ENCODE measurements at regions not wholly inside any gene's neighbourhood (a gene's known extent, or its start where the extent isn't known, plus 50 kb on each side); places are given as distances from the start of the nearest gene placed in this dataset.

GRCh38 chr14:27236601-27237000 is 638.8 kb upstream of the NOVA1 start:
- H3K4me3 ChIP-seq (ENCODE audit: low read depth in 1 of 2, low read length in 2 of 2), result no peak overlapping the region
- no peaks in the 10 kb centered on the region for H3K9me3 ChIP-seq (ENCODE audit: control insufficient read depth in 2 of 2, insufficient read depth in 1 of 2, low read depth in 1 of 2, low read length in 1 of 2)
- H3K4me1 ChIP-seq (ENCODE audit: control insufficient read depth in 2 of 2, insufficient read depth in 2 of 2, low read length in 1 of 2), result no peaks in the 10 kb centered on the region
- 50 to 61% methylated on average over 2 of the region's 2 CpGs for WGBS, 2 donors
- no peaks in the 10 kb centered on the region for H3K36me3 ChIP-seq (ENCODE audit: control insufficient read depth in 2 of 2, insufficient read depth in 2 of 2, low read length in 1 of 2)
- H3K27me3 ChIP-seq (ENCODE audit: control insufficient read depth in 1 of 2, insufficient read depth in 2 of 2, low read length in 2 of 2), result no peaks in the 10 kb centered on the region
- no peak overlapping the region for H3K27ac ChIP-seq (ENCODE audit: low read depth in 2 of 2, low read length in 1 of 2)

- no peaks in the 10 kb centered on the region for H3K9me3 ChIP-seq (ENCODE audit: control insufficient read depth in 2 of 2, insufficient read depth in 1 of 2, low read depth in 1 of 2, low read length in 1 of 2)
- WGBS, 2 donors, result 61 to 62% methylated on average over 3 of the region's 3 CpGs
- H3K36me3 ChIP-seq (ENCODE audit: control insufficient read depth in 2 of 2, insufficient read depth in 2 of 2, low read length in 1 of 2), result no peaks in the 10 kb centered on the region
- no peak overlapping the region for H3K4me3 ChIP-seq (ENCODE audit: low read depth in 1 of 2, low read length in 2 of 2)
- H3K4me1 ChIP-seq (ENCODE audit: control insufficient read depth in 2 of 2, insufficient read depth in 2 of 2, low read length in 1 of 2), result no peaks in the 10 kb centered on the region
- no peaks in the 10 kb centered on the region for H3K27me3 ChIP-seq (ENCODE audit: control insufficient read depth in 1 of 2, insufficient read depth in 2 of 2, low read length in 2 of 2)
- H3K27ac ChIP-seq (ENCODE audit: low read depth in 2 of 2, low read length in 1 of 2), result no peak overlapping the region
These were observed 645.0 kb upstream of the NOVA1 start for GRCh38 chr14:27242874-27243273.

GRCh38 chr14:27243365-27243764 is 645.5 kb upstream of the NOVA1 start:
- no peaks in the 10 kb centered on the region for H3K27me3 ChIP-seq (ENCODE audit: control insufficient read depth in 1 of 2, insufficient read depth in 2 of 2, low read length in 2 of 2)
- no peak overlapping the region for H3K4me3 ChIP-seq (ENCODE audit: low read depth in 1 of 2, low read length in 2 of 2)
- H3K36me3 ChIP-seq (ENCODE audit: control insufficient read depth in 2 of 2, insufficient read depth in 2 of 2, low read length in 1 of 2), result no peaks in the 10 kb centered on the region
- no peaks in the 10 kb centered on the region for H3K9me3 ChIP-seq (ENCODE audit: control insufficient read depth in 2 of 2, insufficient read depth in 1 of 2, low read depth in 1 of 2, low read length in 1 of 2)
- whole genome bisulfite sequencing, 2 donors, result 51 to 56% methylated on average over 2 of the region's 2 CpGs
- no peaks in the 10 kb centered on the region for H3K4me1 ChIP-seq (ENCODE audit: control insufficient read depth in 2 of 2, insufficient read depth in 2 of 2, low read length in 1 of 2)
- no peak overlapping the region for H3K27ac ChIP-seq (ENCODE audit: low read depth in 2 of 2, low read length in 1 of 2)

DNA sequence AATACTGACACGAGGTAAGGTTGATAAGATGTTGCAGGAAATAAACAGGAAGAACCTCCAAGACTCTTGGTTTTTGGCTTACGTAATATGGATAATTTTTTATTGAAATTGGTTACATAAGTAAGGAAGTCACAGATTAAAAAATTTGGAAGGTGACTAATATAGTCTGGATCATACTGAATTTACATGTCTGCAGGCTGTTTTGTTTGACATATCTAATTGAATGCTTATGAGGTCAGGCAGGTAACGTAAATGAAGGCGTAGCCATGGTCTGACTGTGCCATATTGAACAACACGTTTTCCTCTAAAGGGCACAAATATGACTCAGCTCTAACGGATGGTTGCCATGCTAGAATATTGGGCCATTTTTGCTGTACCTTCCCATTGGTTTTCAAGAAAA is 648.1 kb upstream of the NOVA1 start:
- H3K27ac ChIP-seq (ENCODE audit: low read depth in 2 of 2, low read length in 1 of 2), result no peak overlapping the region
- WGBS, 2 donors, result 60 to 64% methylated on average over 6 of the region's 6 CpGs
- H3K36me3 ChIP-seq (ENCODE audit: control insufficient read depth in 2 of 2, insufficient read depth in 2 of 2, low read length in 1 of 2), result no peaks in the 10 kb centered on the region
- no peak overlapping the region for H3K4me3 ChIP-seq (ENCODE audit: low read depth in 1 of 2, low read length in 2 of 2)
- no peaks in the 10 kb centered on the region for H3K27me3 ChIP-seq (ENCODE audit: control insufficient read depth in 1 of 2, insufficient read depth in 2 of 2, low read length in 2 of 2)
- H3K4me1 ChIP-seq (ENCODE audit: control insufficient read depth in 2 of 2, insufficient read depth in 2 of 2, low read length in 1 of 2), result no peaks in the 10 kb centered on the region
- H3K9me3 ChIP-seq (ENCODE audit: control insufficient read depth in 2 of 2, insufficient read depth in 1 of 2, low read depth in 1 of 2, low read length in 1 of 2), result no peaks in the 10 kb centered on the region

- 60 to 70% methylated on average over 4 of the region's 4 CpGs for WGBS, 2 donors
- Histone ChIP-seq H3K36me3 (ENCODE audit: control insufficient read depth in 2 of 2, insufficient read depth in 2 of 2, low read length in 1 of 2) (no peaks in the 10 kb centered on the region), H3K9me3 (ENCODE audit: control insufficient read depth in 2 of 2, insufficient read depth in 1 of 2, low read depth in 1 of 2, low read length in 1 of 2) (no peaks in the 10 kb centered on the region), H3K4me1 (ENCODE audit: control insufficient read depth in 2 of 2, insufficient read depth in 2 of 2, low read length in 1 of 2) (no peaks in the 10 kb centered on the region), H3K27ac (ENCODE audit: low read depth in 2 of 2, low read length in 1 of 2) (no peak overlapping the region), H3K27me3 (ENCODE audit: control insufficient read depth in 1 of 2, insufficient read depth in 2 of 2, low read length in 2 of 2) (no peaks in the 10 kb centered on the region), H3K4me3 (ENCODE audit: low read depth in 1 of 2, low read length in 2 of 2) (no peak overlapping the region)
These were observed 656.1 kb upstream of the NOVA1 start for GRCh38 chr14:27253966-27254365.

GRCh38 chr14:27256805-27257204 is 659.0 kb upstream of the NOVA1 start:
- Histone ChIP-seq H3K27me3 (ENCODE audit: control insufficient read depth in 1 of 2, insufficient read depth in 2 of 2, low read length in 2 of 2) (no peaks in the 10 kb centered on the region), H3K9me3 (ENCODE audit: control insufficient read depth in 2 of 2, insufficient read depth in 1 of 2, low read depth in 1 of 2, low read length in 1 of 2) (no peaks in the 10 kb centered on the region)
- 90 to 95% methylated on average over 3 of the region's 3 CpGs for WGBS, 2 donors

DNA sequence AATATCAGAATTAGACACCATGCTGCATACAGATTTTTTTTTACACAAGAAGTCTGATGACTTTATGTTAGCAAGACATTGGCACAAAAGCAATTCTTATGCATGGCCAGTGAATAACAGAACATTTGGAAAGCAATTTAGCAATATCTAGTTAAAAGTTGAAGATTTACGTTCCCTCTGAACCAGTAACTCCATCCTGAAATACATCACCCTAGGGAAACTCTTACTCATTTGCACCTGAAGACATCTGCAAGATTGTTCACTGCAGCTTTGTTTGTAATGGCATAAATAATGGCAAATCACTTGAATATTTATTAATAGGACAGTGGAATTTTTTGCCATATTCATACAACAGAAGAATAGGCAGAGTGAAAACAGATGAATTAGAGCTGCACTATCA is 670.0 kb upstream of the NOVA1 start:
- Histone ChIP-seq H3K4me3 (ENCODE audit: low read depth in 1 of 2, low read length in 2 of 2) (no peak overlapping the region), H3K9me3 (ENCODE audit: control insufficient read depth in 2 of 2, insufficient read depth in 1 of 2, low read depth in 1 of 2, low read length in 1 of 2) (no peaks in the 10 kb centered on the region), H3K36me3 (ENCODE audit: control insufficient read depth in 2 of 2, insufficient read depth in 2 of 2, low read length in 1 of 2) (no peaks in the 10 kb centered on the region), H3K4me1 (ENCODE audit: control insufficient read depth in 2 of 2, insufficient read depth in 2 of 2, low read length in 1 of 2) (no peaks in the 10 kb centered on the region), H3K27ac (ENCODE audit: low read depth in 2 of 2, low read length in 1 of 2) (no peak overlapping the region), H3K27me3 (ENCODE audit: control insufficient read depth in 1 of 2, insufficient read depth in 2 of 2, low read length in 2 of 2) (no peaks in the 10 kb centered on the region)
- 56 to 59% methylated on average over 1 of the region's 1 CpG for WGBS, 2 donors

More at GRCh38 chr14:27256805-27257204, 659.0 kb upstream of the NOVA1 start:
- Histone ChIP-seq H3K4me1 (ENCODE audit: control insufficient read depth in 2 of 2, insufficient read depth in 2 of 2, low read length in 1 of 2) (no peaks in the 10 kb centered on the region), H3K27ac (ENCODE audit: low read depth in 2 of 2, low read length in 1 of 2) (no peak overlapping the region), H3K36me3 (ENCODE audit: control insufficient read depth in 2 of 2, insufficient read depth in 2 of 2, low read length in 1 of 2) (no peaks in the 10 kb centered on the region), H3K4me3 (ENCODE audit: low read depth in 1 of 2, low read length in 2 of 2) (no peak overlapping the region)

DNA sequence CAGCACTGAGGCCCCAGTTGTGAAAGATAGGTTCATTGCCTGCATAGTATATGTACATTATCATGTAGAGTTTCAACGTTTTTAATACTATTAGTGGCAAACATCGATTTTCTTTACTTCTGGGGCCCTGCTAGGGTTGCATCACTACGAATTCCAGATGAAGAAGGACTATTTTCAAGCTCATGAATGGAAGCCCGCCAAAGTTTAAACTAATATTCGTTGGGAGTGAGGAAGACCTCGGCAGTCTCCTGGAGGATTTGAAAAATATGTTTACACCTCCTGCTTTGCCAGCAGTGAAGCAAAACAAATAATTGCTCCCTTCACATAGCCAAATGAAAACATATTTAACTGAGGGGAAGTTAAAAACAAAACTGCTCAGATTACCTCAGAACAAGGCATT is 672.9 kb upstream of the NOVA1 start:
- H3K4me3 ChIP-seq (ENCODE audit: low read depth in 1 of 2, low read length in 2 of 2), result no peak overlapping the region
- no peak overlapping the region for H3K27ac ChIP-seq (ENCODE audit: low read depth in 2 of 2, low read length in 1 of 2)
- H3K4me1 ChIP-seq (ENCODE audit: control insufficient read depth in 2 of 2, insufficient read depth in 2 of 2, low read length in 1 of 2), result no peaks in the 10 kb centered on the region
- no peaks in the 10 kb centered on the region for H3K36me3 ChIP-seq (ENCODE audit: control insufficient read depth in 2 of 2, insufficient read depth in 2 of 2, low read length in 1 of 2)
- H3K9me3 ChIP-seq (ENCODE audit: control insufficient read depth in 2 of 2, insufficient read depth in 1 of 2, low read depth in 1 of 2, low read length in 1 of 2), result no peaks in the 10 kb centered on the region
- H3K27me3 ChIP-seq (ENCODE audit: control insufficient read depth in 1 of 2, insufficient read depth in 2 of 2, low read length in 2 of 2), result no peaks in the 10 kb centered on the region
- WGBS, 2 donors, result 62 to 75% methylated on average over 6 of the region's 6 CpGs

DNA sequence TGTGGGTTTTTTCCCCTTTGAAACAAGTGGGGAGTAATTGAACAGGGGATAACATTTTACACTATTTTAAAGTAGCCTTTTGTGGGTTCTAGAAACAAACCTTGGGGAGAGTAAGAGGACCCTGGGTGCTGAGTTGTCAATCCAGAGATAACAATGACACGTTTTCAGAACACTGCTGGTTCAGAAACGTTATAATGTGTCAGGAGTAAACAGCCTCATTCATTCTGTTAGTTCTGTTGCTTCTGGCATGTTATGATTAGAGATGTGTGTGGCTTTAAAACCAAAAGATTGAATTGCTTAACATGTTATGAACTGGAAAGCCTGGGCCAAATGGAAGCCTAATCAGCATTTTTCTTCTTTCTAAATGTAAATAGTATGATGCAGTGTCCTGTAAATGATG is 680.5 kb upstream of the NOVA1 start:
- Histone ChIP-seq H3K4me1 (ENCODE audit: control insufficient read depth in 2 of 2, insufficient read depth in 2 of 2, low read length in 1 of 2) (no peaks in the 10 kb centered on the region), H3K4me3 (ENCODE audit: low read depth in 1 of 2, low read length in 2 of 2) (no peak overlapping the region), H3K9me3 (ENCODE audit: control insufficient read depth in 2 of 2, insufficient read depth in 1 of 2, low read depth in 1 of 2, low read length in 1 of 2) (no peaks in the 10 kb centered on the region), H3K27me3 (ENCODE audit: control insufficient read depth in 1 of 2, insufficient read depth in 2 of 2, low read length in 2 of 2) (no peaks in the 10 kb centered on the region), H3K36me3 (ENCODE audit: control insufficient read depth in 2 of 2, insufficient read depth in 2 of 2, low read length in 1 of 2) (no peaks in the 10 kb centered on the region), H3K27ac (ENCODE audit: low read depth in 2 of 2, low read length in 1 of 2) (no peak overlapping the region)
- 17 to 23% methylated on average over 2 of the region's 2 CpGs for WGBS, 2 donors

GRCh38 chr14:27305441-27305945 is 707.7 kb upstream of the NOVA1 start:
- Histone ChIP-seq H3K27ac (ENCODE audit: low read depth in 2 of 2, low read length in 1 of 2) (no peak overlapping the region), H3K36me3 (ENCODE audit: control insufficient read depth in 2 of 2, insufficient read depth in 2 of 2, low read length in 1 of 2) (no peaks in the 10 kb centered on the region), H3K4me1 (ENCODE audit: control insufficient read depth in 2 of 2, insufficient read depth in 2 of 2, low read length in 1 of 2) (no peaks in the 10 kb centered on the region), H3K4me3 (ENCODE audit: low read depth in 1 of 2, low read length in 2 of 2) (no peak overlapping the region), H3K27me3 (ENCODE audit: control insufficient read depth in 1 of 2, insufficient read depth in 2 of 2, low read length in 2 of 2) (no peaks in the 10 kb centered on the region), H3K9me3 (ENCODE audit: control insufficient read depth in 2 of 2, insufficient read depth in 1 of 2, low read depth in 1 of 2, low read length in 1 of 2) (no peaks in the 10 kb centered on the region)

All from esophagus (tissue), 2 donors.